ENCODE measurements at regions not wholly inside any gene's neighbourhood (a gene's known extent, or its start where the extent isn't known, plus 50 kb on each side); places are given as distances from the start of the nearest gene placed in this dataset.

- TF ChIP-seq CTCF (conservative IDR thresholded peaks at IDR 0.05) (no peak), EZH2 (IDR thresholded peaks at IDR 0.05; ENCODE audit: low read depth) (no peak)
These were observed 289.5 kb upstream of the CITED2 start for GRCh38 chr6:139663996-139664395.

Measured in PC-9 (cell line).